ENCODE measurements at regions not wholly inside any gene's neighbourhood (a gene's known extent, or its start where the extent isn't known, plus 50 kb on each side); places are given as distances from the start of the nearest gene placed in this dataset.

DNA sequence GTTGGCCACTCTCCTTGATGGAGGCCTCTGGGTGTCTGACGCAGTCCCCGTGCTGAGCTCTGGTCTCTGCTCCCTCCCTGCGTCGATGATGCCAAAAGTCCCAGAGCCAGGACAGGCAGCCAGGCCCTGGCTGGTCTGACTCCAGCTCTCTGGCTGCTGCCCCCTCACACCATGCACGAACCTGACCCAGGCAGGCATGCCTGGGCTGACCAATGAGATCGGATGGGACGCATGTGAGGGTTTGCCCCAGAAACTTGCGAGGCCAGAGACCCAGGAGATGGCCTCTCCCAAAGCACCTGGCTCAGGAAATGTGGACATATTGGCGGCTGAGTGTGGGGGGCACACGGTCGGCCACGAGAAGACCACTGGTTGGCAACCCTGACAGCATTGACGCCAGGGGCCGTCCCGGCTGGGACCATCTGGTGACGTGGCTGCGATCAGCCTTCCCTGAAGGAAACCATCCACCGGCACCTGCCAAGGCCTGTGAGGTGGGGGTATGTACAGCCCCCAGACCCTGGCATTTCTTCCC is 51.2 kb upstream of the FRMD1 start:
- intact Hi-C loops (cut with DNase I; ENCODE audit: low total_unique reads), result no loop called here
- H3K36me3 ChIP-seq, result no peaks in the 10 kb centered on the region
- H3K4me1 ChIP-seq, result peaks cover 0 to 3% (median 0%) of the 10 kb centered on the region in 4 donors
- H3K4me3 ChIP-seq, result no peak overlapping the region
- TF ChIP-seq POLR2AphosphoS5 (IDR thresholded peaks at IDR 0.05) (no peak), POLR2A (IDR thresholded peaks at IDR 0.05) (no peak), EP300 (IDR thresholded peaks at IDR 0.05; ENCODE audit: low read depth) (no peak)
- TF ChIP-seq, protein P1, sequence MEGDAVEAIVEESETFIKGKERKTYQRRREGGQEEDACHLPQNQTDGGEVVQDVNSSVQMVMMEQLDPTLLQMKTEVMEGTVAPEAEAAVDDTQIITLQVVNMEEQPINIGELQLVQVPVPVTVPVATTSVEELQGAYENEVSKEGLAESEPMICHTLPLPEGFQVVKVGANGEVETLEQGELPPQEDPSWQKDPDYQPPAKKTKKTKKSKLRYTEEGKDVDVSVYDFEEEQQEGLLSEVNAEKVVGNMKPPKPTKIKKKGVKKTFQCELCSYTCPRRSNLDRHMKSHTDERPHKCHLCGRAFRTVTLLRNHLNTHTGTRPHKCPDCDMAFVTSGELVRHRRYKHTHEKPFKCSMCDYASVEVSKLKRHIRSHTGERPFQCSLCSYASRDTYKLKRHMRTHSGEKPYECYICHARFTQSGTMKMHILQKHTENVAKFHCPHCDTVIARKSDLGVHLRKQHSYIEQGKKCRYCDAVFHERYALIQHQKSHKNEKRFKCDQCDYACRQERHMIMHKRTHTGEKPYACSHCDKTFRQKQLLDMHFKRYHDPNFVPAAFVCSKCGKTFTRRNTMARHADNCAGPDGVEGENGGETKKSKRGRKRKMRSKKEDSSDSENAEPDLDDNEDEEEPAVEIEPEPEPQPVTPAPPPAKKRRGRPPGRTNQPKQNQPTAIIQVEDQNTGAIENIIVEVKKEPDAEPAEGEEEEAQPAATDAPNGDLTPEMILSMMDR (IDR thresholded peaks at IDR 0.05), result no peak
- in situ Hi-C loops (cut with MboI; ENCODE audit: low pct_ligation_motif_present in 1 of 4, low pct_unique_long_range_greater_than_20kb in 1 of 4, low sequenced_read_pairs in 3 of 4), result no loop called here
- H3K27ac ChIP-seq, result no peak overlapping the region
- DNase-seq, result no peak
- no peaks in the 10 kb centered on the region for H3K27me3 ChIP-seq
- no peaks in the 10 kb centered on the region for H3K9me3 ChIP-seq
- 89% methylated on average over 18 of the region's 18 CpGs; no CpG with 5 or more reads in 1 of the 2 donors for WGBS, 2 donors (ENCODE audit: low coverage in 1 of 2)

DNA sequence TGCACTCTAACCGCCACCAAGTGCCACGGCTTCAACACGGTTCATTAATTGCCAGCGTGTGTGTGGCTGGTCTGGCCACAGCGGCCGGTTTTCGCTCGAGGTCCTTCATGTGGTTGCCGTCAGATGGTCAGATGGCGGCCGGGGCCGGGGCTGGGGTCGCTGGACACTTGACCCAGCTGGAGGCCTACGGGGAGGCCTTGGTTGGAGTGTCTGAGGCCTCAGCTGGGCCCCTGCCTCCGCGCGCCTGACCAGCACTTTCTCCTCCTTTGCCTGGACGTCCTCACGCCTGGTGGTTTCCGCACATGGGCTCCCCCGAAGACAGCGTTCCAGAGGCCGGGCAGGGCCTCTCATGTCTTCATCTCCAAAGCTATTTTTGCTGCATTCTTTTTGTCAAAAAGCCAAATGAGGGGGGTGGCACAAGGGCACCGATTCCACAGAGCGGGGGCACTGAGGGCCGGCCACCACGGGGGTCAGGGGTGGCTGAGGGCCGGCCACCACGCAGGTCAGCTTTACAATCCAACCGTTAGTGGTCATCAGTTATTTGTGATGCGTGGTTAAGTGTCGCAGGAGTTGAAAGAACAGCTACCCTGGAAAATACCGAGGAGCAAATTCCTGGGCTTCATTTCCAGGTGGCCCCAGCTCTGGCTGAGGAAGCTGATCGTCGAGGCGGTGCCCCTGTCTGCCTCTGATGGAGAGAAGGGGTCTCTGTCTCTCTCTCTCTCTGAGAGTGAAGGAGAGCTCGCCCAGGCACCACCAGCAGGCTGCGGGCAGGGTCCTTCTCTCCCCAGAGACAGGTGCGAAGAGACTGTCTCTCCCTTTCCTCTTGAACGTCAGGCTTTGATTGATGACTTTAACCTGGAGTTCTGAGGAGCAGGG is 50.5 kb upstream of the FRMD1 start:
- in situ Hi-C loops (cut with MboI; ENCODE audit: low pct_ligation_motif_present in 1 of 4, low pct_unique_long_range_greater_than_20kb in 1 of 4, low sequenced_read_pairs in 3 of 4), result no loop called here
- no peak for TF ChIP-seq POLR2AphosphoS5 (IDR thresholded peaks at IDR 0.05)
- TF ChIP-seq, protein P1 (IDR thresholded peaks at IDR 0.05), result no peak
- no peak for TF ChIP-seq EP300 (IDR thresholded peaks at IDR 0.05; ENCODE audit: low read depth)
- no peak for TF ChIP-seq POLR2A (IDR thresholded peaks at IDR 0.05)
- no peaks in the 10 kb centered on the region for H3K36me3 ChIP-seq
- H3K27me3 ChIP-seq, result no peaks in the 10 kb centered on the region
- DNase-seq, result no peak
- no peaks in the 10 kb centered on the region for H3K9me3 ChIP-seq
- peaks cover 0 to 3% (median 0%) of the 10 kb centered on the region in 4 donors for H3K4me1 ChIP-seq
- H3K27ac ChIP-seq, result no peak overlapping the region
- intact Hi-C loops (cut with DNase I; ENCODE audit: low total_unique reads), result no loop called here
- H3K4me3 ChIP-seq, result no peak overlapping the region
- 92 to 97% methylated on average over 13 to 40 of the region's 40 CpGs for WGBS, 2 donors (ENCODE audit: low coverage in 1 of 2)

DNA sequence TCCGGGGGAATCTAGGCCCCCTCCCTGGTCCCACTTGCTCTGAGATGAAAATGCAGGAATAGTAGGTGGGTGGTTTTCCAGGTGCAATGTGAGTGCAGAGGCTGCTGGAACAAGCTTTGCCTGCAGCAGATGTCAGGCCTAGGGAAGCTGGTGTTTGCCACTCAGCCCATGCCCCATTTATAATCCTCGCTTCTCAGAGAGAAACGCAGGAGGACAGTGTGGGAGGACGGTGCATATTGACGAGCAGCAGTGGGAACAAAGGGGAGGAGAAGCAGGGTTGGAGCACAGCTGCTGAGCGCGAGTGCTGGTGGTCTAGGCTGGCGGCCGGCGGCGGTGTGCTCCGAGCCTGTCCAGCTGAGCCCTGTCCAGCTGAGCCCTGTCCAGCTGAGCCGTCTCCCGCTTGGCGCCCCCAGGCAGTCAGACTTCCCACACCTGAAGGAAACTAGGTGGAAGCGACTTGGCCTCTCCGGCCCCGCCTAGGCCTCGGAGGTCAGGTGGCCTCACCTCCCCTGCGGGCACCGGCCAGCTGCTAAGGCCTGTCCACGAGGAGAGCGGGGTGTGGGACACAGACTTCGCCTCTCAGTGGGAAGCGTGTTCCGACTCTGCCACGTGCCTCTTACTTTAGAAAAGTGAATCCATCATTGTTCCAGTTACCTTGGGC is 49.7 kb upstream of the FRMD1 start:
- no peak overlapping the region for H3K27ac ChIP-seq
- in situ Hi-C loops (cut with MboI; ENCODE audit: low pct_ligation_motif_present in 1 of 4, low pct_unique_long_range_greater_than_20kb in 1 of 4, low sequenced_read_pairs in 3 of 4) (no loop called here), intact Hi-C loops (cut with DNase I; ENCODE audit: low total_unique reads) (no loop called here)
- 93 to 96% methylated on average over 5 to 27 of the region's 27 CpGs for WGBS, 2 donors (ENCODE audit: low coverage in 1 of 2)
- no peak overlapping the region for H3K4me3 ChIP-seq
- DNase-seq, result no peak
- H3K4me1 ChIP-seq, result peaks cover 0 to 3% (median 0%) of the 10 kb centered on the region in 4 donors
- no peaks in the 10 kb centered on the region for H3K9me3 ChIP-seq
- TF ChIP-seq, protein P1 (IDR thresholded peaks at IDR 0.05), result no peak
- TF ChIP-seq POLR2A (IDR thresholded peaks at IDR 0.05) (no peak), POLR2AphosphoS5 (IDR thresholded peaks at IDR 0.05) (no peak)
- H3K27me3 ChIP-seq, result no peaks in the 10 kb centered on the region
- no peaks in the 10 kb centered on the region for H3K36me3 ChIP-seq
